Esophagus squamous epithelium (tissue), 5 donors: ENCODE measurements at regions not wholly inside any gene's neighbourhood (a gene's known extent, or its start where the extent isn't known, plus 50 kb on each side); places are given as distances from the start of the nearest gene placed in this dataset.
"Not testable (repeated sequence)": the region's sequence is repeated elsewhere in the genome, so short reads cannot be mapped to it uniquely, and the experiment has no call there.

Experiments used
- DNase-seq: peaks from one replicate; lab custom pipeline; 2025; lab: John Stamatoyannopoulos, UW
- H3K27ac ChIP-seq, 4 donors: fragments of 200-600 bp; sonication (generic); one replicate each; pipeline ENCODE4 v1.5.1; 2016 to 2019; ENCODE audit warnings: mild to moderate bottlenecking in 1 of 4
- H3K27me3 ChIP-seq, 4 donors: fragments of 200-600 bp; sonication (generic); 1 replicate in 3 of 4; 2 replicates in 1 of 4; pipeline versions ENCODE4 v1.5.1 to v1.6.0; 2017 to 2021; ENCODE audit warnings: antibody characterized with exemption in 1 of 4
- H3K36me3 ChIP-seq, 3 donors: fragments of 200-600 bp; sonication (generic); one replicate each; pipeline ENCODE4 v1.5.1; 2016 to 2019
- H3K4me1 ChIP-seq, 3 donors: fragments of 200-600 bp; sonication (generic); one replicate each; pipeline ENCODE4 v1.5.1; 2017 to 2019
- H3K4me3 ChIP-seq, 4 donors: fragments of 200-600 bp; sonication (generic); 1 replicate in 3 of 4; 2 replicates in 1 of 4; pipeline ENCODE4 v1.5.1; 2016 to 2019; ENCODE audit warnings: mild to moderate bottlenecking in 2 of 4, moderate library complexity in 1 of 4
- H3K9me3 ChIP-seq, 3 donors: fragments of 200-600 bp; sonication (generic); one replicate each; pipeline ENCODE4 v1.5.1; 2016 to 2019
- CTCF ChIP-seq, 6 experiments: fragments of 450-650 bp in 4 of 6; fragments of 200-600 bp in 2 of 6; sonication (generic) in 2 of 6; IDR thresholded peaks; one replicate each; pipeline ENCODE4 v1.5.1; 2016 to 2019; ENCODE audit warnings: antibody characterized with exemption in 6 of 6, mild to moderate bottlenecking in 4 of 6, moderate library complexity in 4 of 6
- POLR2A ChIP-seq, 4 donors: fragments of 450-650 bp; IDR thresholded peaks; one replicate each; pipeline ENCODE4 v1.6.1; 2017; ENCODE audit warnings: antibody characterized with exemption in 4 of 4, mild to moderate bottlenecking in 4 of 4, moderate library complexity in 3 of 4
- WGBS, 2 donors: methylation state at CpG; one replicate each; pipeline ENCODE4 v1.1.5; 2018; 5-methylcytosine and 5-hydroxymethylcytosine counted together
- intact Hi-C: fragments of 100-400 bp; cut with DNase I; formaldehyde crosslinking; loops from one replicate; pipeline ENCODE4 v1.15.0; 2022
- donor health status: DM: yes; HTN: yes; CAD: no.

- Histone ChIP-seq H3K4me1 (peaks cover 0 to 4% (median 0%) of the 10 kb centered on the region in 3 donors), H3K27ac (no peak overlapping the region), H3K9me3 (no peaks in the 10 kb centered on the region), H3K36me3 (no peaks in the 10 kb centered on the region), H3K4me3 (no peak overlapping the region), H3K27me3 (no peaks in the 10 kb centered on the region)
- 79 to 81% methylated on average over 3 to 4 of the region's 6 CpGs for WGBS, 2 donors
- TF ChIP-seq CTCF (IDR thresholded peaks at IDR 0.05) (no peak), POLR2A (IDR thresholded peaks at IDR 0.05) (no peak)
- no peak for DNase-seq
- intact Hi-C loops: no loop called here
Observed at GRCh38 chr4:167887726-167888125, 204.6 kb upstream of the ANXA10 start.

- TF ChIP-seq POLR2A (IDR thresholded peaks at IDR 0.05) (no peak), CTCF (IDR thresholded peaks at IDR 0.05) (no peak)
- intact Hi-C loops: no loop called here
- no peak overlapping the region for H3K27ac ChIP-seq
- H3K4me1 ChIP-seq: peaks cover 0 to 15% (median 8%) of the 10 kb centered on the region in 3 donors
- H3K36me3 ChIP-seq: no peaks in the 10 kb centered on the region
- H3K4me3 ChIP-seq: no peak overlapping the region
- DNase-seq: no peak
- no peaks in the 10 kb centered on the region for H3K9me3 ChIP-seq
- no peaks in the 10 kb centered on the region for H3K27me3 ChIP-seq
Observed at GRCh38 chr4:167890226-167890625, 202.1 kb upstream of the ANXA10 start.

- TF ChIP-seq CTCF (IDR thresholded peaks at IDR 0.05): no peak
- Histone ChIP-seq H3K4me1 (peaks cover 10 to 36% (median 11%) of the 10 kb centered on the region in 3 donors), H3K27me3 (no peaks in the 10 kb centered on the region), H3K9me3 (no peaks in the 10 kb centered on the region), H3K27ac (no peak overlapping the region), H3K4me3 (no peak overlapping the region), H3K36me3 (no peaks in the 10 kb centered on the region)
- WGBS, 2 donors: 89 to 95% methylated on average over 3 of the region's 3 CpGs
- intact Hi-C loops: no loop called here
- no peak for DNase-seq
Observed at GRCh38 chr4:167893531-167893930, 198.8 kb upstream of the ANXA10 start.

- DNase-seq, H3K9me3 ChIP-seq, H3K36me3 ChIP-seq, H3K4me3 ChIP-seq, H3K27me3 ChIP-seq, intact Hi-C loops: not testable (repeated sequence)
- WGBS, 2 donors: 10 to 20% methylated on average over 3 of the region's 3 CpGs
- Histone ChIP-seq H3K27ac (peak overlapping the region; percentile 69 to 80 (median 71)), H3K4me1 (peaks cover 10 to 36% (median 11%) of the 10 kb centered on the region in 3 donors)
Observed at GRCh38 chr4:167896260-167896659, 196.1 kb upstream of the ANXA10 start.

GRCh38 chr4:167897116-167897515 lies 195.2 kb upstream of the ANXA10 start:
- H3K27ac ChIP-seq: peak overlapping the region; percentile 16 to 80 (median 70)
- H3K27me3 ChIP-seq: no peaks in the 10 kb centered on the region
- intact Hi-C loops: no loop called here
- DNase-seq: no peak
- H3K4me1 ChIP-seq: peaks cover 10 to 36% (median 11%) of the 10 kb centered on the region in 3 donors
- no peak overlapping the region for H3K4me3 ChIP-seq
- WGBS, 2 donors: 26 to 33% methylated on average over 5 of the region's 5 CpGs
- no peaks in the 10 kb centered on the region for H3K9me3 ChIP-seq
- no peak for TF ChIP-seq CTCF (IDR thresholded peaks at IDR 0.05)
- TF ChIP-seq POLR2A (IDR thresholded peaks at IDR 0.05): no peak
- H3K36me3 ChIP-seq: no peaks in the 10 kb centered on the region

- peak overlapping the region; percentile 39 to 67 (median 60) for H3K27ac ChIP-seq
- TF ChIP-seq CTCF (IDR thresholded peaks at IDR 0.05) (no peak), POLR2A (IDR thresholded peaks at IDR 0.05) (no peak)
Observed at GRCh38 chr4:167903291-167903721, 189.0 kb upstream of the ANXA10 start.

More at GRCh38 chr4:167903291-167903721, 189.0 kb upstream of the ANXA10 start:
- peaks cover 0 to 8% (median 0%) of the 10 kb centered on the region in 3 donors for H3K4me1 ChIP-seq
- 19 to 32% methylated on average over 1 of the region's 1 CpG for WGBS, 2 donors
- intact Hi-C loops: no loop called here
- no peak overlapping the region for H3K4me3 ChIP-seq
- no peak for DNase-seq
- no peaks in the 10 kb centered on the region for H3K36me3 ChIP-seq
- H3K27me3 ChIP-seq: no peaks in the 10 kb centered on the region
- H3K9me3 ChIP-seq: no peaks in the 10 kb centered on the region
